ENCODE measurements at regions not wholly inside any gene's neighbourhood (a gene's known extent, or its start where the extent isn't known, plus 50 kb on each side); places are given as distances from the start of the nearest gene placed in this dataset.
"Not testable (repeated sequence)": the region's sequence is repeated elsewhere in the genome, so short reads cannot be mapped to it uniquely, and the experiment has no call there.

- no peak for DNase-seq (ENCODE audit: low read depth in 2 of 3, low spot score in 2 of 3)
Measured at GRCh38 chr3:191518861-191519260, 57.9 kb downstream of the PYDC2 start.

GRCh38 chr3:191521055-191521454 lies 60.1 kb downstream of the PYDC2 start:
- DNase-seq (ENCODE audit: low read depth in 2 of 3, low spot score in 2 of 3), result no peak

GRCh38 chr3:191523148-191523547 lies 62.2 kb downstream of the PYDC2 start:
- DNase-seq (ENCODE audit: low read depth in 2 of 3, low spot score in 2 of 3), result no peak

GRCh38 chr3:191528589-191528988 lies 67.6 kb downstream of the PYDC2 start:
- DNase-seq (ENCODE audit: low read depth in 2 of 3, low spot score in 2 of 3), result no peak

GRCh38 chr3:191529992-191530391 lies 69.0 kb downstream of the PYDC2 start:
- no peak for DNase-seq (ENCODE audit: low read depth in 2 of 3, low spot score in 2 of 3)

- no peak for DNase-seq (ENCODE audit: low read depth in 2 of 3, low spot score in 2 of 3)
Measured at GRCh38 chr3:191531434-191531972, 70.5 kb downstream of the PYDC2 start.

- no peak for DNase-seq (ENCODE audit: low read depth in 2 of 3, low spot score in 2 of 3)
Measured at GRCh38 chr3:191543018-191543417, 82.1 kb downstream of the PYDC2 start.

- DNase-seq (ENCODE audit: low read depth in 2 of 3, low spot score in 2 of 3), result no peak
Measured at GRCh38 chr3:191543897-191544296, 82.9 kb downstream of the PYDC2 start.

GRCh38 chr3:191549357-191549756 lies 88.4 kb downstream of the PYDC2 start:
- DNase-seq (ENCODE audit: low read depth in 2 of 3, low spot score in 2 of 3), result no peak

- DNase-seq (ENCODE audit: low read depth in 2 of 3, low spot score in 2 of 3), result no peak
Measured at GRCh38 chr3:191555037-191555436, 94.1 kb downstream of the PYDC2 start.

- DNase-seq (ENCODE audit: low read depth in 2 of 3, low spot score in 2 of 3), result no peak
Measured at GRCh38 chr3:191557322-191557721, 96.4 kb downstream of the PYDC2 start.

- no peak for DNase-seq (ENCODE audit: low read depth in 2 of 3, low spot score in 2 of 3)
Measured at GRCh38 chr3:191563722-191564121, 102.8 kb downstream of the PYDC2 start.

GRCh38 chr3:191566469-191566868 lies 105.5 kb downstream of the PYDC2 start:
- no peak for DNase-seq (ENCODE audit: low read depth in 2 of 3, low spot score in 2 of 3)

- no peak for DNase-seq (ENCODE audit: low read depth in 2 of 3, low spot score in 2 of 3)
Measured at GRCh38 chr3:191568206-191568605, 107.2 kb downstream of the PYDC2 start.

GRCh38 chr3:191592105-191592504 lies 131.1 kb downstream of the PYDC2 start:
- DNase-seq (ENCODE audit: low read depth in 2 of 3, low spot score in 2 of 3), result no peak

GRCh38 chr3:191593486-191593885 lies 132.5 kb downstream of the PYDC2 start:
- DNase-seq (ENCODE audit: low read depth in 2 of 3, low spot score in 2 of 3), result no peak

- not testable (repeated sequence) for DNase-seq (ENCODE audit: low read depth in 2 of 3, low spot score in 2 of 3)
Measured at GRCh38 chr3:191615511-191615910, 154.5 kb downstream of the PYDC2 start.

GRCh38 chr3:191624299-191624698 lies 163.3 kb downstream of the PYDC2 start:
- no peak for DNase-seq (ENCODE audit: low read depth in 2 of 3, low spot score in 2 of 3)

GRCh38 chr3:191627064-191627463 lies 166.1 kb downstream of the PYDC2 start:
- no peak for DNase-seq (ENCODE audit: low read depth in 2 of 3, low spot score in 2 of 3)

GRCh38 chr3:191628571-191628970 lies 167.6 kb downstream of the PYDC2 start:
- DNase-seq (ENCODE audit: low read depth in 2 of 3, low spot score in 2 of 3), result no peak

GRCh38 chr3:191631496-191631895 lies 170.5 kb downstream of the PYDC2 start:
- peak in 2 of 3 donors; percentile 4 to 19 for DNase-seq (ENCODE audit: low read depth in 2 of 3, low spot score in 2 of 3)

- DNase-seq (ENCODE audit: low read depth in 2 of 3, low spot score in 2 of 3), result no peak
Measured at GRCh38 chr3:191634902-191635301, 173.9 kb downstream of the PYDC2 start.

- no peak for DNase-seq (ENCODE audit: low read depth in 2 of 3, low spot score in 2 of 3)
Measured at GRCh38 chr3:191637611-191638010, 176.6 kb downstream of the PYDC2 start.
